ENCODE measurements at regions not wholly inside any gene's neighbourhood (a gene's known extent, or its start where the extent isn't known, plus 50 kb on each side); places are given as distances from the start of the nearest gene placed in this dataset.

GRCh38 chr12:42969355-42969754 lies 379.8 kb upstream of the PRICKLE1 start:
- no peak for TF ChIP-seq POLR2AphosphoS5 (IDR thresholded peaks at IDR 0.05; ENCODE audit: borderline replicate concordance, low read depth, low read length)
- TF ChIP-seq EZH2 (IDR thresholded peaks at IDR 0.05) = no peak
- no peak for TF ChIP-seq FOXP2 (optimal IDR thresholded peaks at IDR 0.05; ENCODE audit: control extremely low read depth, extremely low read length, insufficient read depth)

Data from SK-N-MC (cell line).